Hepatocyte (in vitro differentiated cells): ENCODE measurements at regions not wholly inside any gene's neighbourhood (a gene's known extent, or its start where the extent isn't known, plus 50 kb on each side); places are given as distances from the start of the nearest gene placed in this dataset.

Source experiments
- DNase-seq: peaks from one replicate; pipeline ENCODE4 v3.0.0-alpha.2; 2016; ENCODE audit warnings: low spot score
- H2AFZ ChIP-seq: fragments of 200-600 bp; sonication (generic); 2 replicates; pipeline ENCODE4 v1.6.0; 2016; ENCODE audit warnings: antibody characterized with exemption, mild to moderate bottlenecking
- H3K27ac ChIP-seq: fragments of 200-600 bp; sonication (generic); 2 replicates; pipeline ENCODE4 v1.5.1; 2016; ENCODE audit warnings: mild to moderate bottlenecking
- H3K27me3 ChIP-seq: fragments of 200-600 bp; sonication (generic); 2 replicates; pipeline ENCODE4 v1.6.1; 2016
- H3K36me3 ChIP-seq: fragments of 200-600 bp; sonication (generic); replicated peaks from 2 replicates; pipeline ENCODE4 v1.5.1; 2016; ENCODE audit warnings: low read depth; ENCODE audit not compliant: insufficient read depth
- H3K4me1 ChIP-seq: fragments of 200-600 bp; sonication (generic); 2 replicates; pipeline ENCODE4 v1.5.1; 2016; ENCODE audit warnings: mild to moderate bottlenecking, moderate library complexity; ENCODE audit not compliant: insufficient read depth
- H3K4me2 ChIP-seq: fragments of 200-600 bp; sonication (generic); 2 replicates; pipeline ENCODE4 v1.6.0; 2016
- H3K4me3 ChIP-seq: fragments of 200-600 bp; sonication (generic); 2 replicates; pipeline ENCODE4 v1.5.1; 2016; ENCODE audit warnings: mild to moderate bottlenecking
- H3K79me2 ChIP-seq: fragments of 200-600 bp; sonication (generic); 2 replicates; pipeline ENCODE4 v1.6.0; 2017; ENCODE audit warnings: mild to moderate bottlenecking
- H3K9me2 ChIP-seq: fragments of 200-600 bp; sonication (generic); replicated peaks from 2 replicates; pipeline ENCODE4 v1.6.0; 2017; ENCODE audit warnings: mild to moderate bottlenecking; ENCODE audit not compliant: insufficient read depth
- H3K9me3 ChIP-seq: fragments of 200-600 bp; sonication (generic); 2 replicates; pipeline ENCODE4 v1.5.1; 2016; ENCODE audit warnings: low read depth, mild to moderate bottlenecking
- H4K20me1 ChIP-seq: fragments of 200-600 bp; sonication (generic); 2 replicates; pipeline ENCODE4 v1.6.0; 2016; ENCODE audit warnings: mild to moderate bottlenecking; ENCODE audit not compliant: insufficient read depth, poor library complexity, severe bottlenecking
- EZH2 ChIP-seq: fragments of 200-600 bp; sonication (generic); IDR thresholded peaks from 2 replicates; pipeline ENCODE4 v1.6.1; 2016; ENCODE audit warnings: antibody characterized with exemption, mild to moderate bottlenecking, borderline replicate concordance
- EZH2phosphoT487 ChIP-seq: fragments of 200-600 bp; sonication (generic); IDR thresholded peaks from one replicate; pipeline ENCODE4 v1.6.1; 2018; ENCODE audit warnings: antibody characterized with exemption, mild to moderate bottlenecking, low read depth, moderate library complexity; ENCODE audit not compliant: unreplicated experiment, severe bottlenecking
- WGBS: methylation state at CpG from one replicate; pipeline ENCODE4 v1.1.6; 2016; ENCODE audit warnings: low lambda C conversion rate; ENCODE audit errors: missing lambda C conversion rate; 5-methylcytosine and 5-hydroxymethylcytosine counted together
- TF ChIP-seq, protein P1 (sequence below): fragments of 200-600 bp; sonication (generic); IDR thresholded peaks from 2 replicates; pipeline ENCODE4 v1.5.1; 2016; ENCODE audit warnings: antibody characterized with exemption, mild to moderate bottlenecking; ENCODE audit not compliant: poor library complexity

DNA sequence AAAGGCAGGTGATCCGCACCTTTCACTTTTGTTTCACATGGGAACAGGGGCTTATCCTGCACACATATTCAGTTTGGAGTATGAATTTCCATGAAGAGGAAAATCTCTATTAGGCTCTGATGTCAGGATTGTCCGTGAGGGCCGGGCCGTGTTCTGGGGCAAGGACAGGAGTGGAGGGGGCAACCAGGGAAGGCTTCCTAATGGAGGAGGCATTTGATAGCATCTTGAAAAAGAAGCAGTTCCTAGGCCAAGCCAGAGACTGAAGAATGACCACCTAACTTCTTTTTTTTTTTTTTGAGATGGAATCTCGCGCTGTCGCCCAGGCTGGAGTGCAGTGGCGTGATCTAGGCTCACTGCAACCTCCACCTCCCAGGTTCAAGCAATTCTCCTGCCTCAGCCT, 174.2 kb downstream of the SEC14L1 start:
- Histone ChIP-seq H3K4me2 (no peak overlapping the region), H4K20me1 (no peaks in the 10 kb centered on the region), H3K9me3 (no peaks in the 10 kb centered on the region), H3K4me1 (peaks cover 64% of the 10 kb centered on the region), H3K4me3 (no peak overlapping the region), H3K27ac (no peak overlapping the region), H2AFZ (no peak overlapping the region), H3K9me2 (no peaks in the 10 kb centered on the region), H3K36me3 (no peaks in the 10 kb centered on the region), H3K79me2 (peaks cover 73% of the 10 kb centered on the region), H3K27me3 (no peaks in the 10 kb centered on the region)
- DNase-seq, result no peak
- TF ChIP-seq EZH2phosphoT487 (no peak), EZH2 (no peak)
- TF ChIP-seq, protein P1, sequence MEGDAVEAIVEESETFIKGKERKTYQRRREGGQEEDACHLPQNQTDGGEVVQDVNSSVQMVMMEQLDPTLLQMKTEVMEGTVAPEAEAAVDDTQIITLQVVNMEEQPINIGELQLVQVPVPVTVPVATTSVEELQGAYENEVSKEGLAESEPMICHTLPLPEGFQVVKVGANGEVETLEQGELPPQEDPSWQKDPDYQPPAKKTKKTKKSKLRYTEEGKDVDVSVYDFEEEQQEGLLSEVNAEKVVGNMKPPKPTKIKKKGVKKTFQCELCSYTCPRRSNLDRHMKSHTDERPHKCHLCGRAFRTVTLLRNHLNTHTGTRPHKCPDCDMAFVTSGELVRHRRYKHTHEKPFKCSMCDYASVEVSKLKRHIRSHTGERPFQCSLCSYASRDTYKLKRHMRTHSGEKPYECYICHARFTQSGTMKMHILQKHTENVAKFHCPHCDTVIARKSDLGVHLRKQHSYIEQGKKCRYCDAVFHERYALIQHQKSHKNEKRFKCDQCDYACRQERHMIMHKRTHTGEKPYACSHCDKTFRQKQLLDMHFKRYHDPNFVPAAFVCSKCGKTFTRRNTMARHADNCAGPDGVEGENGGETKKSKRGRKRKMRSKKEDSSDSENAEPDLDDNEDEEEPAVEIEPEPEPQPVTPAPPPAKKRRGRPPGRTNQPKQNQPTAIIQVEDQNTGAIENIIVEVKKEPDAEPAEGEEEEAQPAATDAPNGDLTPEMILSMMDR, result no peak
- WGBS, result 97% methylated on average over 8 of the region's 8 CpGs

DNA sequence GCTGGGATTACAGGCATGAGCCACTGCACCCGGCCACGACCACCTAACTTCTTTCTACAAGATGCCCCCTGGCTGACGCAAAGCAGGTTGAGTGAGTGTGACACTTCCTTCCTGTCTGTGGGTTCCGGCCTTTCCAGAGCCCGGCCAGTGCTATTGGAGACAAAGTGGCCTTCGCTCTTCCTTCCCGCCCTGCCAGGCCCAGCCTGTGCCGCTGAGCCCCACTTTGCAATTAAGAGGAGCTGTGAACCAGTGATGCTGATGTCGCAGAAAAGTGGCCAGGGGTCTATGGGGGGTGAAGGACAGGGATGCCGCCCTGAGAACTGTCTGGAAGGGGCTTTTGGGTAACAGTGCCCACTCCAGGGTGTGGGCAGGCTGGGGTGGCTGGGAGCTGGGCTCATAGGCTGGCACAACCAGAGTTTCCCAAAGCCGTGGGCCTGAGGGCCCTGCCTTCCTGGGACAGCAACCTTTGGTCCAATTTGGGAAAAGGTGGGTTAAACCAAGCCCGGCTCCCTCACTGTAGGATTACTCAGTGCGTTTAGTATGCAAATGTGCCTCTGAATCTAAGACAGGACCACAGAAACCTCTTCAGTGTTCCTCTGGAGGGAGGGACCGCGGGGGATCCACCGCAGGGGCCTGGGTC, 174.9 kb downstream of the SEC14L1 start:
- Histone ChIP-seq H4K20me1 (no peaks in the 10 kb centered on the region), H2AFZ (no peak overlapping the region), H3K4me2 (peak overlapping the region; percentile 28), H3K27ac (peak overlapping the region; percentile 69), H3K27me3 (no peaks in the 10 kb centered on the region), H3K4me1 (peaks cover 71% of the 10 kb centered on the region), H3K36me3 (no peaks in the 10 kb centered on the region), H3K9me3 (no peaks in the 10 kb centered on the region), H3K79me2 (peaks cover 73% of the 10 kb centered on the region), H3K9me2 (no peaks in the 10 kb centered on the region), H3K4me3 (no peak overlapping the region)
- 76% methylated on average over 14 of the region's 16 CpGs for WGBS
- no peak for TF ChIP-seq EZH2
- no peak for TF ChIP-seq EZH2phosphoT487
- TF ChIP-seq, protein P1, result no peak
- DNase-seq, result no peak

DNA sequence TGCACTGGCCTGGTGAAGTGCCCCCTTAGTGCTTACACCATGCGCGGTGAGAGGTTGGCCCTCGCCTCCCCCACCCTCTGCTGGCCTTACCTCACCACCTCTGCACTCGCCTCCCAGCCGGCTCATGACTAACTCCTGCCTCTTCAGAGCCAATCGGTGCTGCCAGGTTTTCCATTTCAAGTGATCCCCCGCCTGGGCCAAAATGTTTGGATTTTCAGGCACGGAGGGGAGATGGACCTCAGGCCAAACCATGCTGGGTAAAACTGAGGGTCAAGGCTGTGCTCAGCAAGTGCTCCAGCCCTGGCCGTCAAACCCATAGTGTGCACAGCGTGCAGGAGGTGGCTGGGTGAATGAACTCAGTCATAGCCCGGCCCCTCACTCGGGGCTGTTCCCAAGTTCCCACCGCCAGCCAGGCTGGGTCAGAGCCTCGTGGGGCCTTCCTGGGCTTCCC, 175.4 kb downstream of the SEC14L1 start:
- Histone ChIP-seq H3K4me1 (peaks cover 73% of the 10 kb centered on the region), H3K9me3 (no peaks in the 10 kb centered on the region), H4K20me1 (no peaks in the 10 kb centered on the region), H3K79me2 (peaks cover 73% of the 10 kb centered on the region), H3K9me2 (no peaks in the 10 kb centered on the region), H3K36me3 (no peaks in the 10 kb centered on the region), H2AFZ (no peak overlapping the region), H3K27ac (peak overlapping the region; percentile 69), H3K4me2 (peak overlapping the region; percentile 28), H3K4me3 (no peak overlapping the region), H3K27me3 (no peaks in the 10 kb centered on the region)
- peak; percentile 76 for DNase-seq
- no peak for TF ChIP-seq EZH2
- TF ChIP-seq, protein P1, result no peak
- TF ChIP-seq EZH2phosphoT487, result no peak
- 36% methylated on average over 14 of the region's 14 CpGs for WGBS
